ENCODE measurements at regions not wholly inside any gene's neighbourhood (a gene's known extent, or its start where the extent isn't known, plus 50 kb on each side); places are given as distances from the start of the nearest gene placed in this dataset.

- TF ChIP-seq POLR2A (IDR thresholded peaks at IDR 0.05) (no peak), CTCF (IDR thresholded peaks at IDR 0.05 in 4 of 5, conservative IDR thresholded peaks at IDR 0.05 in 1 of 5) (no peak)
These were observed 75.5 kb upstream of the PUM3 start for GRCh38 chr9:2919347-2919746.

All from gastrocnemius medialis (tissue), 4 donors.